ENCODE measurements at regions not wholly inside any gene's neighbourhood (a gene's known extent, or its start where the extent isn't known, plus 50 kb on each side); places are given as distances from the start of the nearest gene placed in this dataset.

DNA sequence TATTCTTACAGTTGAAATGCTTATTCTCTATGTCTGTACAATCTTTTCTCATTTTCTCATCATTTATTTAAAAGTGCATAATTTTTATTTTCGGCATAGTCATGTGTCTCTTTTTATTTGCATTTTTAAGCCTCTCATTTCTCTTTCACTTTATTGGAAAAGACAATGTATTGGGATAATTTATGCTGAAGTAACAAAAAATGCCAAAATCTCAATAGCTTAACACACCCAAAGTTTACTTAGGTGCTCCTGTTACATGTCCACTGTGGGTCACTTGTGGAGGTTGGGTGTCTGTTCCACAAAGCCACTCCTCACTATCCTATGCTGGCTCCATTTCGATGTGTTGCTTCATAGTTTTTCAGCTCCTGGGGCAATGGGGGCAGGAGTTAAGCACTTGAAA, 638.7 kb downstream of the CD109 start:
- TF ChIP-seq MAFK (conservative IDR thresholded peaks at IDR 0.05 in 1 of 2, IDR thresholded peaks at IDR 0.05 in 1 of 2; ENCODE audit: low read length in 2 of 2) (peak; percentile 52 to 56; a peak in 3 of 4 replicates), MAFF (IDR thresholded peaks at IDR 0.05; ENCODE audit: low read depth, low read length) (peak; percentile 46; the same call in 1 of the 2 replicates), HNRNPK (IDR thresholded peaks at IDR 0.05; ENCODE audit: low read depth, low read length, poor library complexity, severe bottlenecking) (no peak), ZBTB7B (CRISPR knock-in tag; IDR thresholded peaks at IDR 0.05) (no peak), GABPB1 (CRISPR knock-in tag; IDR thresholded peaks at IDR 0.05) (no peak)
- CTCF ChIA-PET (ENCODE audit: low intra/inter-chr PET ratio, low total read pairs) = no interaction called here

DNA sequence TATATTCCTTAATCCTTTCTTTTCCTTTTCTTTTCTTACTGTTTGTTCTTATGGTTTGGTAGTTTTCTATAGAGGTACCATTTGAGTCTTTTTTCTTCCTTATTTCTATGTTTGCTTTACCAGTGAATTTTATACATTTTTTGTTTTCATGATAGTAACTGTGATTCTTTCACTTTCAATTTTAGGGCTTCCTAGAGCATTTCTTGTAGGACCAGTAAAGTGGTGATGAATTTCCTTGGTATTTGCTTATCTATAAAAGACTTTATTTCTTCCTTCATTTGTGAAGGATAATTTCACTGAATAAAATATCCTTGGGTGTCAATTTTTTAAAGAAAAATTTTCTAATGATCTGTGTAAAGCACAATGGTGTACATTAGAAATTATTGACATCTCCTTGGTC, 637.4 kb downstream of the CD109 start:
- Histone ChIP-seq H4K20me1 (ENCODE audit: insufficient read depth, low read length) (no peaks in the 10 kb centered on the region), H3K9me3 (ENCODE audit: low read length) (no peaks in the 10 kb centered on the region), H2AFZ (ENCODE audit: low read length) (no peak overlapping the region), H3K36me3 (replicated peaks in 1 of 2; ENCODE audit: control insufficient read depth in 1 of 2, insufficient read depth in 2 of 2, low read length in 2 of 2) (no peaks in the 10 kb centered on the region), H3K4me3 (replicated peaks in 1 of 3; ENCODE audit: insufficient read depth in 1 of 3, low read depth in 2 of 3, low read length in 3 of 3) (no peak overlapping the region), H3K27ac (ENCODE audit: extremely low read length, insufficient read depth, low read length) (no peak overlapping the region), H3K27me3 (ENCODE audit: control insufficient read depth in 1 of 2, insufficient read depth in 2 of 2, low read length in 2 of 2) (no peaks in the 10 kb centered on the region), H3K4me1 (ENCODE audit: insufficient read depth, low read length) (no peaks in the 10 kb centered on the region), H3K4me2 (ENCODE audit: low read depth, low read length) (no peak overlapping the region), H3K9ac (ENCODE audit: insufficient read depth, low read depth, low read length) (no peak overlapping the region), H3K79me2 (ENCODE audit: insufficient read depth, low read length) (no peaks in the 10 kb centered on the region)
- no peak for DNase-seq (ENCODE audit: low spot score)
- no peak for ATAC-seq
- ChIA-PET POLR2A (no interaction called here), CTCF (ENCODE audit: low intra/inter-chr PET ratio, low total read pairs) (no interaction called here)
- intact Hi-C loops (cut with micrococcal nuclease; ENCODE audit: unreplicated experiment) = no loop called here
- BruUV-seq (replicated peaks) = no TSS peak
- no peak for FAIRE-seq
- in situ Hi-C loops (cut with HindIII; ENCODE audit: extremely low pct_ligation_motif_present, low pct_unique_long_range_greater_than_20kb) = no loop called here
- TF ChIP-seq, protein P1, sequence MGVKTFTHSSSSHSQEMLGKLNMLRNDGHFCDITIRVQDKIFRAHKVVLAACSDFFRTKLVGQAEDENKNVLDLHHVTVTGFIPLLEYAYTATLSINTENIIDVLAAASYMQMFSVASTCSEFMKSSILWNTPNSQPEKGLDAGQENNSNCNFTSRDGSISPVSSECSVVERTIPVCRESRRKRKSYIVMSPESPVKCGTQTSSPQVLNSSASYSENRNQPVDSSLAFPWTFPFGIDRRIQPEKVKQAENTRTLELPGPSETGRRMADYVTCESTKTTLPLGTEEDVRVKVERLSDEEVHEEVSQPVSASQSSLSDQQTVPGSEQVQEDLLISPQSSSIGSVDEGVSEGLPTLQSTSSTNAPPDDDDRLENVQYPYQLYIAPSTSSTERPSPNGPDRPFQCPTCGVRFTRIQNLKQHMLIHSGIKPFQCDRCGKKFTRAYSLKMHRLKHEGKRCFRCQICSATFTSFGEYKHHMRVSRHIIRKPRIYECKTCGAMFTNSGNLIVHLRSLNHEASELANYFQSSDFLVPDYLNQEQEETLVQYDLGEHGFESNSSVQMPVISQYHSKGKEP (CRISPR knock-in tag; IDR thresholded peaks at IDR 0.05) = no peak
- TF ChIP-seq, protein P2, sequence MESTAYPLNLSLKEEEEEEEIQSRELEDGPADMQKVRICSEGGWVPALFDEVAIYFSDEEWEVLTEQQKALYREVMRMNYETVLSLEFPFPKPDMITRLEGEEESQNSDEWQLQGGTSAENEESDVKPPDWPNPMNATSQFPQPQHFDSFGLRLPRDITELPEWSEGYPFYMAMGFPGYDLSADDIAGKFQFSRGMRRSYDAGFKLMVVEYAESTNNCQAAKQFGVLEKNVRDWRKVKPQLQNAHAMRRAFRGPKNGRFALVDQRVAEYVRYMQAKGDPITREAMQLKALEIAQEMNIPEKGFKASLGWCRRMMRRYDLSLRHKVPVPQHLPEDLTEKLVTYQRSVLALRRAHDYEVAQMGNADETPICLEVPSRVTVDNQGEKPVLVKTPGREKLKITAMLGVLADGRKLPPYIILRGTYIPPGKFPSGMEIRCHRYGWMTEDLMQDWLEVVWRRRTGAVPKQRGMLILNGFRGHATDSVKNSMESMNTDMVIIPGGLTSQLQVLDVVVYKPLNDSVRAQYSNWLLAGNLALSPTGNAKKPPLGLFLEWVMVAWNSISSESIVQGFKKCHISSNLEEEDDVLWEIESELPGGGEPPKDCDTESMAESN (CRISPR knock-in tag; conservative IDR thresholded peaks at IDR 0.05) = no peak
- TF ChIP-seq, protein P3, sequence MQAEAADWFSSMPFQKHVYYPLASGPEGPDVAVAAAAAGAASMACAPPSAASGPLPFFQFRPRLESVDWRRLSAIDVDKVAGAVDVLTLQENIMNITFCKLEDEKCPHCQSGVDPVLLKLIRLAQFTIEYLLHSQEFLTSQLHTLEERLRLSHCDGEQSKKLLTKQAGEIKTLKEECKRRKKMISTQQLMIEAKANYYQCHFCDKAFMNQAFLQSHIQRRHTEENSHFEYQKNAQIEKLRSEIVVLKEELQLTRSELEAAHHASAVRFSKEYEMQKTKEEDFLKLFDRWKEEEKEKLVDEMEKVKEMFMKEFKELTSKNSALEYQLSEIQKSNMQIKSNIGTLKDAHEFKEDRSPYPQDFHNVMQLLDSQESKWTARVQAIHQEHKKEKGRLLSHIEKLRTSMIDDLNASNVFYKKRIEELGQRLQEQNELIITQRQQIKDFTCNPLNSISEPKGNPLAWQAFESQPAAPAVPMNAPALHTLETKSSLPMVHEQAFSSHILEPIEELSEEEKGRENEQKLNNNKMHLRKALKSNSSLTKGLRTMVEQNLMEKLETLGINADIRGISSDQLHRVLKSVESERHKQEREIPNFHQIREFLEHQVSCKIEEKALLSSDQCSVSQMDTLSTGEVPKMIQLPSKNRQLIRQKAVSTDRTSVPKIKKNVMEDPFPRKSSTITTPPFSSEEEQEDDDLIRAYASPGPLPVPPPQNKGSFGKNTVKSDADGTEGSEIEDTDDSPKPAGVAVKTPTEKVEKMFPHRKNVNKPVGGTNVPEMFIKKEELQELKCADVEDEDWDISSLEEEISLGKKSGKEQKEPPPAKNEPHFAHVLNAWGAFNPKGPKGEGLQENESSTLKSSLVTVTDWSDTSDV (CRISPR knock-in tag; IDR thresholded peaks at IDR 0.05) = no peak
- TF ChIP-seq ZKSCAN8 (CRISPR knock-in tag; IDR thresholded peaks at IDR 0.05; ENCODE audit: borderline replicate concordance) = no peak
- TF ChIP-seq, protein P4, sequence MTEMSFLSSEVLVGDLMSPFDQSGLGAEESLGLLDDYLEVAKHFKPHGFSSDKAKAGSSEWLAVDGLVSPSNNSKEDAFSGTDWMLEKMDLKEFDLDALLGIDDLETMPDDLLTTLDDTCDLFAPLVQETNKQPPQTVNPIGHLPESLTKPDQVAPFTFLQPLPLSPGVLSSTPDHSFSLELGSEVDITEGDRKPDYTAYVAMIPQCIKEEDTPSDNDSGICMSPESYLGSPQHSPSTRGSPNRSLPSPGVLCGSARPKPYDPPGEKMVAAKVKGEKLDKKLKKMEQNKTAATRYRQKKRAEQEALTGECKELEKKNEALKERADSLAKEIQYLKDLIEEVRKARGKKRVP (CRISPR knock-in tag; IDR thresholded peaks at IDR 0.05) = no peak

More for the DNA sequence above, 638.7 kb downstream of the CD109 start:
- H3K4me1 ChIP-seq (ENCODE audit: insufficient read depth, low read length) = no peaks in the 10 kb centered on the region
- no TSS peak for BruUV-seq (replicated peaks)
- no peaks in the 10 kb centered on the region for H3K36me3 ChIP-seq (replicated peaks in 1 of 2; ENCODE audit: control insufficient read depth in 1 of 2, insufficient read depth in 2 of 2, low read length in 2 of 2)
- H3K79me2 ChIP-seq (ENCODE audit: insufficient read depth, low read length) = no peaks in the 10 kb centered on the region
- H3K4me3 ChIP-seq (replicated peaks in 1 of 3; ENCODE audit: insufficient read depth in 1 of 3, low read depth in 2 of 3, low read length in 3 of 3) = no peak overlapping the region
- H3K27me3 ChIP-seq (ENCODE audit: control insufficient read depth in 1 of 2, insufficient read depth in 2 of 2, low read length in 2 of 2) = no peaks in the 10 kb centered on the region
- H4K20me1 ChIP-seq (ENCODE audit: insufficient read depth, low read length) = no peaks in the 10 kb centered on the region
- in situ Hi-C loops (cut with HindIII; ENCODE audit: extremely low pct_ligation_motif_present, low pct_unique_long_range_greater_than_20kb) = no loop called here
- WGBS (ENCODE audit: low lambda C conversion rate) = 0% methylated on average over 2 of the region's 2 CpGs
- H3K9ac ChIP-seq (ENCODE audit: insufficient read depth, low read depth, low read length) = no peak overlapping the region
- FAIRE-seq = no peak
- no peak overlapping the region for H2AFZ ChIP-seq (ENCODE audit: low read length)
- no peak for ATAC-seq
- no peak overlapping the region for H3K27ac ChIP-seq (ENCODE audit: extremely low read length, insufficient read depth, low read length)
- POLR2A ChIA-PET = no interaction called here
- intact Hi-C loops (cut with micrococcal nuclease; ENCODE audit: unreplicated experiment) = no loop called here
- no peaks in the 10 kb centered on the region for H3K9me3 ChIP-seq (ENCODE audit: low read length)
- H3K4me2 ChIP-seq (ENCODE audit: low read depth, low read length) = no peak overlapping the region
- DNase-seq (ENCODE audit: low spot score) = no peak

Measured in HepG2 (cell line).